ENCODE measurements at regions not wholly inside any gene's neighbourhood (a gene's known extent, or its start where the extent isn't known, plus 50 kb on each side); places are given as distances from the start of the nearest gene placed in this dataset.

DNA sequence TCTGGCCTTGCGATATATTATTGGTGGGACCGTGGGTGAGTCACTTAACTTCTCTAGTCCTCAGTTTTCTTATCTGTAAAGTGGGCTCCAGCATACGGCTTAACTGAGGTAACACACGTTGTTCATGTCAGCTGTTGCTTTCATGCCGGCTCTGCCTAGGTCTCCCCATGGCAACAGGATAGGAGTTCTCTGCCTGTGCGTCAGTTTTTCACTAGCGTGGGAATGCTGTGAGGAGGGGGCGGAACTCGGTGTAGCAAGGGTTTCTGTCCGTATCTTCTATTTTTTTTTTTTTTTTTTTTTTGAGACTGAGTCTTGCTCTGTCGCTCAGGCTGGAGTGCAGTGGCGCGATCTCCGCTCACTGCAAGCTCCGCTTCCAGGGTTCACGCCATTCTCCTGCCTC, 758.5 kb upstream of the RBFOX1 start:
- CTCF ChIA-PET: no interaction called here

GRCh38 chr16:6573577-6573976, 759.1 kb upstream of the RBFOX1 start:
- Histone ChIP-seq H3K4me2 (ENCODE audit: low read length) (no peak overlapping the region), H3K4me3 (replicated peaks in 1 of 2; ENCODE audit: low read depth in 1 of 2, low read length in 2 of 2) (no peak overlapping the region), H3K9me2 (ENCODE audit: insufficient read depth) (no peaks in the 10 kb centered on the region), H3K4me1 (ENCODE audit: control insufficient read depth in 1 of 2, insufficient read depth in 2 of 2, low read length in 2 of 2) (no peaks in the 10 kb centered on the region), H3K36me3 (ENCODE audit: control insufficient read depth in 1 of 2, insufficient read depth in 2 of 2, low read length in 2 of 2) (no peaks in the 10 kb centered on the region), H3K27ac (ENCODE audit: low read depth, low read length) (no peak overlapping the region), H4K20me1 (ENCODE audit: insufficient read depth) (no peaks in the 10 kb centered on the region), H3K79me2 (ENCODE audit: insufficient read depth, low read length) (no peaks in the 10 kb centered on the region), H3K9me3 (ENCODE audit: control insufficient read depth in 1 of 2, insufficient read depth in 1 of 2, low read depth in 1 of 2, low read length in 2 of 2) (no peaks in the 10 kb centered on the region), H3K27me3 (ENCODE audit: insufficient read depth, low read length) (no peaks in the 10 kb centered on the region), H3K9ac (ENCODE audit: low read length) (no peak overlapping the region), H2AFZ (ENCODE audit: low read depth, low read length, poor library complexity, severe bottlenecking) (no peak overlapping the region)
- ATAC-seq (no peak), DNase-seq (ENCODE audit: low read depth, low spot score) (no peak)
- ChIA-PET CTCF (no interaction called here), RAD21 (ENCODE audit: low non-redundant PET in 1 of 2, low total read pairs in 2 of 2, uncharacterized antibody in 2 of 2, unreplicated experiment in 2 of 2) (no interaction called here), POLR2A (no interaction called here)
- BruUV-seq (replicated peaks): no TSS peak
- TF ChIP-seq YY1 (IDR thresholded peaks at IDR 0.05; ENCODE audit: extremely low read depth, insufficient replicate concordance, low read depth, low read length) (no peak), CEBPB (IDR thresholded peaks at IDR 0.05; ENCODE audit: low read depth) (no peak), EZH2phosphoT487 (IDR thresholded peaks at IDR 0.05; ENCODE audit: borderline replicate concordance) (no peak), POLR2A (IDR thresholded peaks at IDR 0.05; ENCODE audit: borderline replicate concordance, extremely low read depth, insufficient read depth, insufficient read length) (no peak), JUND (IDR thresholded peaks at IDR 0.05) (no peak), ZFX (IDR thresholded peaks at IDR 0.05) (no peak), SP1 (IDR thresholded peaks at IDR 0.05; ENCODE audit: low read depth) (no peak)
- intact Hi-C loops (cut with micrococcal nuclease): no loop called here

More for the DNA sequence above, 758.5 kb upstream of the RBFOX1 start:
- no peaks in the 10 kb centered on the region for H3K79me2 ChIP-seq (ENCODE audit: insufficient read depth, low read length)
- ChIA-PET RAD21 (ENCODE audit: low non-redundant PET in 1 of 2, low total read pairs in 2 of 2, uncharacterized antibody in 2 of 2, unreplicated experiment in 2 of 2) (no interaction called here), POLR2A (no interaction called here)
- H2AFZ ChIP-seq (ENCODE audit: low read depth, low read length, poor library complexity, severe bottlenecking): no peak overlapping the region
- H3K27me3 ChIP-seq (ENCODE audit: insufficient read depth, low read length): no peaks in the 10 kb centered on the region
- H3K36me3 ChIP-seq (ENCODE audit: control insufficient read depth in 1 of 2, insufficient read depth in 2 of 2, low read length in 2 of 2): no peaks in the 10 kb centered on the region
- H3K9me2 ChIP-seq (ENCODE audit: insufficient read depth): no peaks in the 10 kb centered on the region
- no peak overlapping the region for H3K4me2 ChIP-seq (ENCODE audit: low read length)
- BruUV-seq (replicated peaks): no TSS peak
- no peak for TF ChIP-seq ELF1 (IDR thresholded peaks at IDR 0.05; ENCODE audit: borderline replicate concordance, low read depth)
- TF ChIP-seq SIN3A (IDR thresholded peaks at IDR 0.05; ENCODE audit: low read depth): no peak
- TF ChIP-seq CBX3 (IDR thresholded peaks at IDR 0.05; ENCODE audit: low read depth): no peak
- TF ChIP-seq, protein P1, sequence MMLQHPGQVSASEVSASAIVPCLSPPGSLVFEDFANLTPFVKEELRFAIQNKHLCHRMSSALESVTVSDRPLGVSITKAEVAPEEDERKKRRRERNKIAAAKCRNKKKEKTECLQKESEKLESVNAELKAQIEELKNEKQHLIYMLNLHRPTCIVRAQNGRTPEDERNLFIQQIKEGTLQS (IDR thresholded peaks at IDR 0.05): no peak
- no peak for TF ChIP-seq SP1 (IDR thresholded peaks at IDR 0.05; ENCODE audit: low read depth)
- TF ChIP-seq JUND (IDR thresholded peaks at IDR 0.05): no peak
- ATAC-seq: no peak
- H3K9me3 ChIP-seq (ENCODE audit: control insufficient read depth in 1 of 2, insufficient read depth in 1 of 2, low read depth in 1 of 2, low read length in 2 of 2): no peaks in the 10 kb centered on the region
- H3K4me3 ChIP-seq (replicated peaks in 1 of 2; ENCODE audit: low read depth in 1 of 2, low read length in 2 of 2): no peak overlapping the region
- no peaks in the 10 kb centered on the region for H4K20me1 ChIP-seq (ENCODE audit: insufficient read depth)
- intact Hi-C loops (cut with micrococcal nuclease): no loop called here
- no peak for DNase-seq (ENCODE audit: low read depth, low spot score)
- H3K9ac ChIP-seq (ENCODE audit: low read length): no peak overlapping the region
- no peaks in the 10 kb centered on the region for H3K4me1 ChIP-seq (ENCODE audit: control insufficient read depth in 1 of 2, insufficient read depth in 2 of 2, low read length in 2 of 2)
- H3K27ac ChIP-seq (ENCODE audit: low read depth, low read length): no peak overlapping the region
